GM12864 (cell line): ENCODE measurements at regions not wholly inside any gene's neighbourhood (a gene's known extent, or its start where the extent isn't known, plus 50 kb on each side); places are given as distances from the start of the nearest gene placed in this dataset.
A peak's percentile ranks its signal among the peaks of the same experiment; 100 is the strongest.

Experiments
- DNase-seq: peaks from one replicate; pipeline ENCODE4 v3.0.0-alpha.2; 2011; ENCODE audit warnings: low read depth
- H3K4me3 ChIP-seq: 2 replicates; pipeline ENCODE4 v1.5.1; 2011; ENCODE audit warnings: mild to moderate bottlenecking, low read depth, low read length, control low read depth
- CTCF ChIP-seq: IDR thresholded peaks from 2 replicates; pipeline ENCODE4 v1.5.1; 2011; ENCODE audit warnings: low read depth, mild to moderate bottlenecking, moderate library complexity, low read length, control low read depth, inconsistent platforms; ENCODE audit errors: missing control alignments

DNA sequence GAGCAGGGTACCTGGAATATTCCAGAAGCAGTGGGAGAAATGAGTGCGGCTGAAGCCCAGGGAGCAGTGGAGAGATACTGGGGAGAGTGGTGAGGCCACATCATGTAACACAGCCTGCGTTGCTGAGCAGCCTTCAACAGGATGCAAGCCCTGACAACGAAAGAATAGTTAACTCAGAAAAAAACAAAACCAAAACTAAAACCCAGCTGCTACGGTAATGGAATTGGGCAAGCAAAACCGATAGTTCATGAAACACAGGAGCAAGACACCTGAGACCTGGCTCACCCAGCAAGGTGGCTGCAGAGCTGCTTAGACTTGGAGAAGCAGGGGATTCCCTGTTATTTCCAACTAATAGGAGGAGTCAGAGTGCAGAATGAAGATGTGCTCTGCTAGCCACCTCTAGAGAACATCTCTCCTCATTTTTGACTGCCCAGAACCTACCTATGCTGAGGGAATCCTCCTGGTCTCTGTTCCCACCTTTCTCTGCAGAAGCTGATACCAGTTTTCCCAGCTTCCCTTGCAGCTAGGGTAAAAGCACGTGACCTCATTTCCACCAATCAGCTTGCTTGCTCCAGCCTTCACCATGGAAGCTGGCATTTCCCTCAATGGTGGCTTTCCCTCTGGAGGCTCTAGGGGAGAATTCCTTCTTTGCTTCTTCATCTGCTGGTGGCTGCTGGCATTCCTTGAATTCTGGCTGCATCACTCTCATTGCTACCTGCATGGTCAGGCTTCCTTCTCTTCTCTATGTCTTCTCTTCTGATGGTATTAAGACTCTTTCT is 59.4 kb upstream of the XYLT1 start:
- H3K4me3 ChIP-seq: peak overlapping the region; percentile 1; the same call in 1 of the 2 replicates
- TF ChIP-seq CTCF: no peak
- DNase-seq: peak; percentile 49

- DNase-seq: peak; percentile 19
- no peak for TF ChIP-seq CTCF
These were observed 56.5 kb upstream of the XYLT1 start for GRCh38 chr16:17526956-17527937.

GRCh38 chr16:17524656-17525055 is 53.9 kb upstream of the XYLT1 start:
- DNase-seq: no peak
- no peak for TF ChIP-seq CTCF
- H3K4me3 ChIP-seq: no peak overlapping the region

More at GRCh38 chr16:17526956-17527937, 56.5 kb upstream of the XYLT1 start:
- no peak overlapping the region for H3K4me3 ChIP-seq

- H3K4me3 ChIP-seq: no peak overlapping the region
- no peak for TF ChIP-seq CTCF
- DNase-seq: no peak
These were observed 49.8 kb upstream of the XYLT1 start for GRCh38 chr16:17520561-17520960.
